ENCODE measurements at regions not wholly inside any gene's neighbourhood (a gene's known extent, or its start where the extent isn't known, plus 50 kb on each side); places are given as distances from the start of the nearest gene placed in this dataset.

- TF ChIP-seq POLR2A (IDR thresholded peaks at IDR 0.05): no peak
- no peak for TF ChIP-seq CTCF (IDR thresholded peaks at IDR 0.05 in 4 of 5, conservative IDR thresholded peaks at IDR 0.05 in 1 of 5)
Measured at GRCh38 chr12:42932936-42933335, 343.4 kb upstream of the PRICKLE1 start.
